GM18858 (cell line): ENCODE measurements at regions not wholly inside any gene's neighbourhood (a gene's known extent, or its start where the extent isn't known, plus 50 kb on each side); places are given as distances from the start of the nearest gene placed in this dataset.

ENCODE experiments used
- ATAC-seq: cut with Tn5 transposase; IDR thresholded peaks from one replicate; pipeline ENCODE4 v1.9.1; 2021; ENCODE audit not compliant: unreplicated experiment

GRCh38 chr2:56705713-56706112 is 521.9 kb downstream of the CCDC85A start:
- no peak for ATAC-seq

- ATAC-seq = no peak
These were observed 523.4 kb downstream of the CCDC85A start for GRCh38 chr2:56707218-56707617.

GRCh38 chr2:56707650-56708049 is 523.9 kb downstream of the CCDC85A start:
- ATAC-seq = no peak

GRCh38 chr2:56709181-56709580 is 525.4 kb downstream of the CCDC85A start:
- ATAC-seq = no peak

- ATAC-seq = no peak
These were observed 529.4 kb downstream of the CCDC85A start for GRCh38 chr2:56713161-56713676.

GRCh38 chr2:56713978-56714377 is 530.2 kb downstream of the CCDC85A start:
- ATAC-seq = no peak

- ATAC-seq = no peak
These were observed 530.6 kb downstream of the CCDC85A start for GRCh38 chr2:56714400-56714799.

- ATAC-seq = no peak
These were observed 531.9 kb downstream of the CCDC85A start for GRCh38 chr2:56715683-56716082.

- ATAC-seq = no peak
These were observed 534.6 kb downstream of the CCDC85A start for GRCh38 chr2:56718413-56718812.

- no peak for ATAC-seq
These were observed 545.4 kb downstream of the CCDC85A start for GRCh38 chr2:56729212-56729611.

- ATAC-seq = no peak
These were observed 549.2 kb downstream of the CCDC85A start for GRCh38 chr2:56732946-56733345.

GRCh38 chr2:56739413-56739812 is 555.6 kb downstream of the CCDC85A start:
- no peak for ATAC-seq

GRCh38 chr2:56741601-56742102 is 557.9 kb downstream of the CCDC85A start:
- no peak for ATAC-seq

- no peak for ATAC-seq
These were observed 560.0 kb downstream of the CCDC85A start for GRCh38 chr2:56743807-56744206.

GRCh38 chr2:56749152-56749752 is 565.5 kb downstream of the CCDC85A start:
- peak; percentile 66 for ATAC-seq

- ATAC-seq = no peak
These were observed 569.4 kb downstream of the CCDC85A start for GRCh38 chr2:56753182-56753581.

GRCh38 chr2:56754066-56754615 is 570.4 kb downstream of the CCDC85A start:
- no peak for ATAC-seq

GRCh38 chr2:56754627-56755026 is 570.8 kb downstream of the CCDC85A start:
- ATAC-seq = no peak

- no peak for ATAC-seq
These were observed 574.2 kb downstream of the CCDC85A start for GRCh38 chr2:56757884-56758545.

GRCh38 chr2:56763683-56764082 is 579.9 kb downstream of the CCDC85A start:
- no peak for ATAC-seq

GRCh38 chr2:56768973-56769372 is 585.2 kb downstream of the CCDC85A start:
- ATAC-seq = no peak

GRCh38 chr2:56770490-56770889 is 586.7 kb downstream of the CCDC85A start:
- peak; percentile 72 for ATAC-seq
